ENCODE measurements at regions not wholly inside any gene's neighbourhood (a gene's known extent, or its start where the extent isn't known, plus 50 kb on each side); places are given as distances from the start of the nearest gene placed in this dataset.

DNA sequence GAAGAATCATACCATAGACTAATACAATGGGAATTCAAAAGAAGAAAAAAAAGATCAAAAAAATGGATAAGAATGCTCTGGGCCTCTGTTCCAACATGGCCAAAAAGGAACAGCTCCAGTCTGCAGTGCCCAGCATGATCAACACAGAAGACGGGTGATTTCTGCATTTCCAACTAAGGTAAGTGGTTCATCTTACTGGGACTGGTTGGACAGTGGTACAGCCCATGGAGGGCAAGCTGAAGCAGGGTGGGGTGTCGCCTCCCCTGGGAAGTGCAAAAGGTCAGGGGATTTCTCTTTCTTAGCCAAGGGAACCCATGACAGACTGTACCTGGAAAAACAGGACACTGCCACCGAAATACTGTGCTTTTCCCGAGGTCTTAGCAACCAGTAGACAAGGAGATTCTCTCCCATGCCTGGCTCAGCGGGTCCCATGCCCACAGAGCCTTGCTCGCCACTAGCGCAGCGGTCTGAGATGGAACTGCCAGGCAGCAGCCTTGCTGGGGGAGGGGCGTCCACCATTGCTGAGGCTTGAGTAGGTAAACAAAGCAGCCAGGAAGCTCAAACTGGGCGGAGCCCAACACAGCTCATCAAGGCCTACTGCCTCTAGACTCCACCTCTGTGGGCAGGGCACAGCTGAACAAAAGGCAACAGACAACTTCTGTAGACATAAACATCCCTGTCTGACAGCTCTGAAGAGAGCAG is 428.4 kb downstream of the MN1 start:
- H2AFZ ChIP-seq (ENCODE audit: low read depth, low read length): no peak overlapping the region
- H3K4me2 ChIP-seq (ENCODE audit: low read length): no peak overlapping the region
- H3K9ac ChIP-seq (ENCODE audit: low read length): no peak overlapping the region
- H3K9me3 ChIP-seq (ENCODE audit: insufficient read depth, low read length): no peaks in the 10 kb centered on the region
- H3K79me2 ChIP-seq (ENCODE audit: low read length): no peaks in the 10 kb centered on the region
- H4K20me1 ChIP-seq (ENCODE audit: insufficient read depth, low read length): no peaks in the 10 kb centered on the region
- H3K36me3 ChIP-seq (replicated peaks; ENCODE audit: low read depth, low read length): no peaks in the 10 kb centered on the region
- no peak overlapping the region for H3K27ac ChIP-seq (ENCODE audit: low read length)
- H3K27me3 ChIP-seq (ENCODE audit: low read depth, low read length): 0 out of 2 replicates have a peak, but pooled peaks cover under 1% of the 10 kb centered on the region
- no peak overlapping the region for H3K4me3 ChIP-seq (ENCODE audit: low read length)
- TF ChIP-seq EZH2phosphoT487 (IDR thresholded peaks at IDR 0.05; ENCODE audit: low read depth) (no peak), CTCF (IDR thresholded peaks at IDR 0.05; ENCODE audit: low read depth, low read length) (no peak)
- H3K4me1 ChIP-seq (ENCODE audit: low read length): peaks cover 3% of the 10 kb centered on the region; the same call in 1 of the 2 replicates

- H3K79me2 ChIP-seq (ENCODE audit: low read length): no peaks in the 10 kb centered on the region
- no peak overlapping the region for H3K4me2 ChIP-seq (ENCODE audit: low read length)
- no peak overlapping the region for H3K4me3 ChIP-seq (ENCODE audit: low read length)
- TF ChIP-seq EZH2phosphoT487 (IDR thresholded peaks at IDR 0.05; ENCODE audit: low read depth) (no peak), CTCF (IDR thresholded peaks at IDR 0.05; ENCODE audit: low read depth, low read length) (no peak)
- no peak overlapping the region for H3K27ac ChIP-seq (ENCODE audit: low read length)
- no peaks in the 10 kb centered on the region for H4K20me1 ChIP-seq (ENCODE audit: insufficient read depth, low read length)
- no peaks in the 10 kb centered on the region for H3K9me3 ChIP-seq (ENCODE audit: insufficient read depth, low read length)
- H3K4me1 ChIP-seq (ENCODE audit: low read length): no peaks in the 10 kb centered on the region
- no peaks in the 10 kb centered on the region for H3K36me3 ChIP-seq (replicated peaks; ENCODE audit: low read depth, low read length)
- no peak overlapping the region for H3K9ac ChIP-seq (ENCODE audit: low read length)
- peaks cover 9% of the 10 kb centered on the region; the same call in 1 of the 2 replicates for H3K27me3 ChIP-seq (ENCODE audit: low read depth, low read length)
- H2AFZ ChIP-seq (ENCODE audit: low read depth, low read length): no peak overlapping the region
Observed at GRCh38 chr22:27377501-27378295, 423.9 kb downstream of the MN1 start.

DNA sequence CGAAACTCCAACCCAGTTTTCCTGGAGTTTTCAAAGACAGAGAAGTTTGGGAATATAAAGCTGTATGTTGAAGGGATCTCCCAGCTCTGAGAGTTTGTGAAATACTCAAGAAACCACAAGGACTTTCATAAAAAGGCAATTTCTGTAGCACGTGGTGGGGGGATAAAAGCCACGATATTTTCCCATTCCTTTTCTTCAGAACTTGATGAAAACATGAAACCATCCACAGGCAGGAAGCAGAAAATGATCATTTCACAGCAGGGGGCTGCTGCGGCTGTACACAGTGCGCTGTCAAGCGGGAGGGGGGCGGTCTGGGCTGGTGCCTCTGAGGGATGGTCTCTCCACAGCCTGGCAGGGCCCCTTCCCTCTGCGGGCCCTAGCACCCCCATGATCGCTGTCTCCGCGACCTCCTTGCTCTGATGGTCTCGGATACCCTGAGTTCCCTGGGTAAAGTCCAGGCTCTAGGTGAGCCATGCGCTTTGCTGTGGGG is 423.2 kb downstream of the MN1 start:
- Histone ChIP-seq H3K9ac (ENCODE audit: low read length) (no peak overlapping the region), H3K4me3 (ENCODE audit: low read length) (no peak overlapping the region), H3K27me3 (ENCODE audit: low read depth, low read length) (peaks cover 12% of the 10 kb centered on the region; the same call in 1 of the 2 replicates), H3K4me1 (ENCODE audit: low read length) (no peaks in the 10 kb centered on the region), H3K79me2 (ENCODE audit: low read length) (no peaks in the 10 kb centered on the region), H3K9me3 (ENCODE audit: insufficient read depth, low read length) (no peaks in the 10 kb centered on the region), H3K36me3 (replicated peaks; ENCODE audit: low read depth, low read length) (no peaks in the 10 kb centered on the region), H3K4me2 (ENCODE audit: low read length) (no peak overlapping the region), H4K20me1 (ENCODE audit: insufficient read depth, low read length) (no peaks in the 10 kb centered on the region), H3K27ac (ENCODE audit: low read length) (no peak overlapping the region), H2AFZ (ENCODE audit: low read depth, low read length) (no peak overlapping the region)
- TF ChIP-seq EZH2phosphoT487 (IDR thresholded peaks at IDR 0.05; ENCODE audit: low read depth): no peak
- TF ChIP-seq CTCF (IDR thresholded peaks at IDR 0.05; ENCODE audit: low read depth, low read length): no peak

DNA sequence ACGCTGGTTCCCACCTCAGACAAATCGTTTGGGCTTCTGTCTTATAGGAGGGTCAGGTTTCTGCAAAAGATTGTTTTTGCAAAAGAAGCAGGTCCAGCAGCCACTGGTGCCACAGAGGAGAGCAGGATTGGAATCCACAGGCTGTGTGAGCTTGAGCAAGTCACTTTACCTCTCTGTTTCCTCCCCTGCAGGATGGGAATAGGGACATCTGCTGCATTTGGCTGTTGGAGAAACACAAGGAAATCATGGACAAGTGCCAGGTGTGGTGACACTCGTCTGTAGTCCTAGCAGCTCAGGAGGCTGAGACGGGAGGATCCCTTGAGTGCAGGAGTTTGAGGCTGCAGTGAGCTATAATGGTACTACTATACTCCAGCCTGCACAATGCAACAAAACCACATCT is 422.6 kb downstream of the MN1 start:
- Histone ChIP-seq H3K9ac (ENCODE audit: low read length) (no peak overlapping the region), H2AFZ (ENCODE audit: low read depth, low read length) (no peak overlapping the region), H3K27me3 (ENCODE audit: low read depth, low read length) (peaks cover 12% of the 10 kb centered on the region; the same call in 1 of the 2 replicates), H4K20me1 (ENCODE audit: insufficient read depth, low read length) (no peaks in the 10 kb centered on the region), H3K4me3 (ENCODE audit: low read length) (no peak overlapping the region), H3K36me3 (replicated peaks; ENCODE audit: low read depth, low read length) (no peaks in the 10 kb centered on the region), H3K79me2 (ENCODE audit: low read length) (no peaks in the 10 kb centered on the region), H3K27ac (ENCODE audit: low read length) (no peak overlapping the region), H3K9me3 (ENCODE audit: insufficient read depth, low read length) (no peaks in the 10 kb centered on the region), H3K4me1 (ENCODE audit: low read length) (no peaks in the 10 kb centered on the region), H3K4me2 (ENCODE audit: low read length) (no peak overlapping the region)
- TF ChIP-seq EZH2phosphoT487 (IDR thresholded peaks at IDR 0.05; ENCODE audit: low read depth): no peak
- TF ChIP-seq CTCF (IDR thresholded peaks at IDR 0.05; ENCODE audit: low read depth, low read length): no peak
